ENCODE measurements at regions not wholly inside any gene's neighbourhood (a gene's known extent, or its start where the extent isn't known, plus 50 kb on each side); places are given as distances from the start of the nearest gene placed in this dataset.
"Not testable (repeated sequence)": the region's sequence is repeated elsewhere in the genome, so short reads cannot be mapped to it uniquely, and the experiment has no call there.

DNA sequence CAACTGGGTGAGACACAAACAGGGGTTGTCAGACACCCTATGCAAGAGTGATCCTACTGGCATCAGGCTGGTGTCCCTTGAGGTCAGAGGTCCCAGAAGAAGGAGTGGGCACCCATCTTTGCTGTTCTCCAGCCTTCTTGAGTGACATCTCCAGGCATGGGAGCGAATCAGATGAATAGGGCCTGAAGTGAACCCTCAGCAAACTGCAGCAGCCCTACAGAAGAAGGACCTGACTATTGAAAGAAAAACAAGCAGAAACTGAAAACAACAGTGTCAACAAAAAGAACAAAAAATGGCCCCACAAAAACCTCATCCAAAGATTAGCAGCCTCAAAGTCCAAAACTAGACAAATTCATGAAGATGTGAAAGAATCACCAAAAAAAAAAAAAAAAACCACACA, 1229.7 kb upstream of the CRIM1 start:
- Histone ChIP-seq H3K36me3 (ENCODE audit: control insufficient read depth in 2 of 3, insufficient read depth in 3 of 3, low read length in 3 of 3) (no peaks in the 10 kb centered on the region), H3K27ac (ENCODE audit: low read depth in 2 of 2, low read length in 2 of 2) (no peak overlapping the region), H3K4me1 (ENCODE audit: control insufficient read depth in 2 of 3, insufficient read depth in 2 of 3, low read depth in 1 of 3, low read length in 3 of 3) (no peaks in the 10 kb centered on the region), H3K4me3 (ENCODE audit: low read length in 3 of 3) (no peak overlapping the region), H3K9ac (ENCODE audit: low read length in 3 of 3) (no peak overlapping the region), H3K9me3 (ENCODE audit: control insufficient read depth in 2 of 3, insufficient read depth in 1 of 3, low read length in 3 of 3) (no peaks in the 10 kb centered on the region), H3K27me3 (ENCODE audit: control insufficient read depth, insufficient read depth, low read length) (no peaks in the 10 kb centered on the region)
- intact Hi-C loops (cut with DNase I) = no loop called here
- FAIRE-seq = no peak
- no peak for DNase-seq
- TF ChIP-seq, protein P1, sequence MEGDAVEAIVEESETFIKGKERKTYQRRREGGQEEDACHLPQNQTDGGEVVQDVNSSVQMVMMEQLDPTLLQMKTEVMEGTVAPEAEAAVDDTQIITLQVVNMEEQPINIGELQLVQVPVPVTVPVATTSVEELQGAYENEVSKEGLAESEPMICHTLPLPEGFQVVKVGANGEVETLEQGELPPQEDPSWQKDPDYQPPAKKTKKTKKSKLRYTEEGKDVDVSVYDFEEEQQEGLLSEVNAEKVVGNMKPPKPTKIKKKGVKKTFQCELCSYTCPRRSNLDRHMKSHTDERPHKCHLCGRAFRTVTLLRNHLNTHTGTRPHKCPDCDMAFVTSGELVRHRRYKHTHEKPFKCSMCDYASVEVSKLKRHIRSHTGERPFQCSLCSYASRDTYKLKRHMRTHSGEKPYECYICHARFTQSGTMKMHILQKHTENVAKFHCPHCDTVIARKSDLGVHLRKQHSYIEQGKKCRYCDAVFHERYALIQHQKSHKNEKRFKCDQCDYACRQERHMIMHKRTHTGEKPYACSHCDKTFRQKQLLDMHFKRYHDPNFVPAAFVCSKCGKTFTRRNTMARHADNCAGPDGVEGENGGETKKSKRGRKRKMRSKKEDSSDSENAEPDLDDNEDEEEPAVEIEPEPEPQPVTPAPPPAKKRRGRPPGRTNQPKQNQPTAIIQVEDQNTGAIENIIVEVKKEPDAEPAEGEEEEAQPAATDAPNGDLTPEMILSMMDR (IDR thresholded peaks at IDR 0.05; ENCODE audit: borderline replicate concordance, extremely low read depth, insufficient read depth) = no peak

DNA sequence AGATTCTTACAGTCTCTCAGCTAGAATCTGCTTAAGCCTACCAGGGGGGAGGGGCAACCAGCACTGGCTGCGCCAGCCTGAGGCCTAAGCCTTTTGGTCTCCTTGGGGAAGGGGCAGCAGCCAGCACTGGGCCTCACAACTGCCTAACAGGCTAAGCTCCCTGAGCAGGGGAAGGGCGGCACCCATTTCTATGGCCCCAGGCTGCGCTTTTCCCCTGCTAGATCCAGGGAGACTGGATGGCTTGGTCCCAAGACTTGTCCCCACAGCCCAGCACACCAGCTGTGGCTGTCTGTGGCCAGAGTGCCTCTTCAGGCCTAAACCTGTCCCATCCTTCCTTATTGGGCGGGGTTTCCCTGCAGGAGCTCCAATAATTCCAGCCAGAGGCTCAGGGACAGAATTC, 1230.3 kb upstream of the CRIM1 start:
- FAIRE-seq (no peak), DNase-seq (no peak)

DNA sequence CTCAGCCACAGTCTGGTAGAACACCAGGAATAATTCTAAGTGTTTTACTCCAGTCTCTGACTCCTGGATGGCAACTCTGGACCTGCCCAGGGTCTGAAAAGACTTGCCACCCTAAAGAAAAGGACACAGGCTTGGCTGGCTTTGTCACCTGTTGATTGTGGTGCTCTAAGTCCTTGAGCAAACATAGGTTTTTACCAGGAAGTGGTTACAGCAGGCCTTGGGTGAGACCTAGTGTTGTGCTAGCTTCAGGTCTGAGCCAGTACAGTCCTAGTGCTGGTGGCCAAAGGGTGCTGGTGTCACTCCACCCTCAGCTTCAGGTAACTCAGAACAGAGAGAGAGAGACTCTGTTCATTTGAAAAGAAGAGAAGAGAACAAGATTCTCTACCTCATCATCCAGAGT, 1239.4 kb upstream of the CRIM1 start:
- no peak for FAIRE-seq
- no peaks in the 10 kb centered on the region for H3K36me3 ChIP-seq (ENCODE audit: control insufficient read depth in 2 of 3, insufficient read depth in 3 of 3, low read length in 3 of 3)
- intact Hi-C loops (cut with DNase I) = no loop called here
- TF ChIP-seq, protein P1 (IDR thresholded peaks at IDR 0.05; ENCODE audit: borderline replicate concordance, extremely low read depth, insufficient read depth) = no peak
- H3K4me1 ChIP-seq (ENCODE audit: control insufficient read depth in 2 of 3, insufficient read depth in 2 of 3, low read depth in 1 of 3, low read length in 3 of 3) = no peaks in the 10 kb centered on the region
- H3K9me3 ChIP-seq (ENCODE audit: control insufficient read depth in 2 of 3, insufficient read depth in 1 of 3, low read length in 3 of 3) = no peaks in the 10 kb centered on the region
- no peak overlapping the region for H3K4me3 ChIP-seq (ENCODE audit: low read length in 3 of 3)
- H3K27ac ChIP-seq (ENCODE audit: low read depth in 2 of 2, low read length in 2 of 2) = no peak overlapping the region
- H3K9ac ChIP-seq (ENCODE audit: low read length in 3 of 3) = no peak overlapping the region
- no peak for DNase-seq
- H3K27me3 ChIP-seq (ENCODE audit: control insufficient read depth, insufficient read depth, low read length) = no peaks in the 10 kb centered on the region

More for the DNA sequence above, 1230.3 kb upstream of the CRIM1 start:
- H3K9me3 ChIP-seq (ENCODE audit: control insufficient read depth in 2 of 3, insufficient read depth in 1 of 3, low read length in 3 of 3) = no peaks in the 10 kb centered on the region
- no peaks in the 10 kb centered on the region for H3K4me1 ChIP-seq (ENCODE audit: control insufficient read depth in 2 of 3, insufficient read depth in 2 of 3, low read depth in 1 of 3, low read length in 3 of 3)
- H3K27ac ChIP-seq (ENCODE audit: low read depth in 2 of 2, low read length in 2 of 2) = no peak overlapping the region
- TF ChIP-seq, protein P1 (IDR thresholded peaks at IDR 0.05; ENCODE audit: borderline replicate concordance, extremely low read depth, insufficient read depth) = no peak
- no peaks in the 10 kb centered on the region for H3K27me3 ChIP-seq (ENCODE audit: control insufficient read depth, insufficient read depth, low read length)
- intact Hi-C loops (cut with DNase I) = no loop called here
- H3K9ac ChIP-seq (ENCODE audit: low read length in 3 of 3) = no peak overlapping the region
- H3K36me3 ChIP-seq (ENCODE audit: control insufficient read depth in 2 of 3, insufficient read depth in 3 of 3, low read length in 3 of 3) = no peaks in the 10 kb centered on the region
- H3K4me3 ChIP-seq (ENCODE audit: low read length in 3 of 3) = no peak overlapping the region

DNA sequence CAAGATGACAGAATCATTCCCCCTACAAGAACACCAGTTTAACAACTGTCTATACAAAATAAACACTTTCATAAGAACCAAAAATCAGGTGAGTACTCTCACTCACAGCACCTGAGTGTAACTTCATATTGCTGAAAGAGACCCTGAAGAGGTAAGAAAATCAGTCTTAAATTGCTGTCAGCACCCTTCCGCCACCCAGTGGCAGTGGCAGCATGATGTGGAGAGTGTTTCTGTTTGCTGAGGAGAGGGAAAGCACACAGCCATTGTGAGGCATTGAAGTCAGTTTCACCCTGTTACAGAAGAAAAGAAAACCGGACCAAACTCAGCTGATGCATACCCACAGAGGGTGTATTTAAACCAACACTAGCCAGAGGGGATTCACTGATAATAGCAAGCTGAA, 1240.8 kb upstream of the CRIM1 start:
- peak in 3 of 5 donors; percentile 2 to 21 (median 16) for DNase-seq
- intact Hi-C loops (cut with DNase I) = no loop called here
- H3K4me1 ChIP-seq (ENCODE audit: control insufficient read depth in 2 of 3, insufficient read depth in 2 of 3, low read depth in 1 of 3, low read length in 3 of 3) = no peaks in the 10 kb centered on the region

DNA sequence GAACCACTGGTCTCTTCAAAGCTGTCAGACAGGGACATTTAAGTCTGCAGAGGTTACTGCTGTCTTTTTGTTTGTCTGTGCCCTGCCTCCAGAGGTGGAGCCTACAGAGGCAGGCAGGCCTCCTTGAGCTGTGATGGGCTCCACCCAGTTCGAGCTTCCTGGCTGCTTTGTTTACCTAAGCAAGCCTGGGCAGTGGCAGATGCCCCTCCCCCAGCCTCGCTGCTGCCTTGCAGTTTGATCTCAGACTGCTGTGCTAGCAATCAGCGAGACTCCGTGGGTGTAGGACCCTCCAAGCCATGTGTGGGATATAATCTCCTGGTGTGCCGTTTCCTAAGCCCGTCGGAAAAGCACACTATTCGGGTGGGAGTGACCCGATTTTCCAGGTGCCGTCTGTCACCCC, 1243.2 kb upstream of the CRIM1 start:
- FAIRE-seq; intact Hi-C loops (cut with DNase I); H3K27me3 ChIP-seq (ENCODE audit: control insufficient read depth, insufficient read depth, low read length): not testable (repeated sequence)

More for the DNA sequence above, 1240.8 kb upstream of the CRIM1 start:
- Histone ChIP-seq H3K27ac (ENCODE audit: low read depth in 2 of 2, low read length in 2 of 2) (no peak overlapping the region), H3K27me3 (ENCODE audit: control insufficient read depth, insufficient read depth, low read length) (no peaks in the 10 kb centered on the region), H3K4me3 (ENCODE audit: low read length in 3 of 3) (no peak overlapping the region), H3K9me3 (ENCODE audit: control insufficient read depth in 2 of 3, insufficient read depth in 1 of 3, low read length in 3 of 3) (no peaks in the 10 kb centered on the region), H3K9ac (ENCODE audit: low read length in 3 of 3) (no peak overlapping the region), H3K36me3 (ENCODE audit: control insufficient read depth in 2 of 3, insufficient read depth in 3 of 3, low read length in 3 of 3) (no peaks in the 10 kb centered on the region)
- TF ChIP-seq, protein P1 (IDR thresholded peaks at IDR 0.05; ENCODE audit: borderline replicate concordance, extremely low read depth, insufficient read depth) = peak; percentile 13
- no peak for FAIRE-seq

More for the DNA sequence above, 1243.2 kb upstream of the CRIM1 start:
- DNase-seq; H3K27ac ChIP-seq (ENCODE audit: low read depth in 2 of 2, low read length in 2 of 2); H3K9me3 ChIP-seq (ENCODE audit: control insufficient read depth in 2 of 3, insufficient read depth in 1 of 3, low read length in 3 of 3); H3K36me3 ChIP-seq (ENCODE audit: control insufficient read depth in 2 of 3, insufficient read depth in 3 of 3, low read length in 3 of 3); H3K4me3 ChIP-seq (ENCODE audit: low read length in 3 of 3); H3K4me1 ChIP-seq (ENCODE audit: control insufficient read depth in 2 of 3, insufficient read depth in 2 of 3, low read depth in 1 of 3, low read length in 3 of 3); H3K9ac ChIP-seq (ENCODE audit: low read length in 3 of 3): not testable (repeated sequence)

Measured in kidney (tissue), 13 donors.